Stimulated activated CD8-positive, alpha-beta memory T cell treated with anti-CD3 and anti-CD28 coated beads, Interleukin-15, amount 100 ng/mL, for 1 hour (primary cell): ENCODE measurements at regions not wholly inside any gene's neighbourhood (a gene's known extent, or its start where the extent isn't known, plus 50 kb on each side); places are given as distances from the start of the nearest gene placed in this dataset.

Experiments
- DNase-seq: peaks from one replicate; pipeline ENCODE4 v3.0.0-alpha.2; 2020; ENCODE audit warnings: low read depth

- no peak for DNase-seq
These were observed 784.4 kb downstream of the DACH1 start for GRCh38 chr13:71082631-71083030.

- no peak for DNase-seq
These were observed 787.4 kb downstream of the DACH1 start for GRCh38 chr13:71079638-71080037.

- DNase-seq: no peak
These were observed 799.0 kb downstream of the DACH1 start for GRCh38 chr13:71068041-71068440.

GRCh38 chr13:71067165-71067815 is 799.7 kb downstream of the DACH1 start:
- DNase-seq: no peak

DNA sequence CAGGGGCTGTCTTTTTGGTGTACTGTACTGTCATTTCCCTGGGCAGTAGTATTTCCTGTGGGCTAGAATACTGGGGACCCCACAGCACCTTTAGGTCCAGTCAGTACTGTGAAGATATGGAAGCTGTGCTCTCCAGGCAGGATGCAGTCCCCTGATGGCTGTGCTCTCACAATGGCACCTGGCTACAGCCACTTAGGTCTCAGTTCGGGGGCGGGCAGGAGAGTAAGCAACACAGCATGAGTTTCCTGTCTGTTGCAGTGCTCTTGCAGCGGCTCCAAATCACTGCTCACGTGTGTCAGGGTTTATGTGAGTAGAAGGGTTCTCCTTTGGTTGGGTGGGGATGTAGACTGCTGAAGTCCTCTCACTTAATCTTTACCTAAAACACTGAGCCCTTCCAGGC is 810.4 kb downstream of the DACH1 start:
- DNase-seq: no peak

DNA sequence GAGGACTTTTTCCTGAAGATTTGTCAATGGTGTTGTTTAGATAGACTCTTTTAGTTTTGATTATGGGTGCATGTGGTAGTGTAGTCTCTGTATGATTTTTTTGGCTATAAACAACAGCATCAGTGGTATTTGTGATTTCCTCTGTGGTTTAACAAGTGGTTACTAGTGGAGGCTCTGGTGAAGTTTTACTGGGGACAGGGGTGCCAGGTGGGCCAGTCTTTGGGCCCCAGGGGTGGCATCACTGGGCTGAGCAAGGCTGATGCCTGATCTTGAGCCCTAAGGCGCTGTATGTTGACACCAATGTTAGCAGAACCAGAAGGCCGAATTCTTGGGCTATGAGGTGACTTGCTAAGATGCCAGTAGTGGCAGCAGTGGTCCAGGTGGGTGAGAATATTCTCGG is 811.4 kb downstream of the DACH1 start:
- no peak for DNase-seq

- DNase-seq: no peak
These were observed 812.0 kb downstream of the DACH1 start for GRCh38 chr13:71055047-71055446.

DNA sequence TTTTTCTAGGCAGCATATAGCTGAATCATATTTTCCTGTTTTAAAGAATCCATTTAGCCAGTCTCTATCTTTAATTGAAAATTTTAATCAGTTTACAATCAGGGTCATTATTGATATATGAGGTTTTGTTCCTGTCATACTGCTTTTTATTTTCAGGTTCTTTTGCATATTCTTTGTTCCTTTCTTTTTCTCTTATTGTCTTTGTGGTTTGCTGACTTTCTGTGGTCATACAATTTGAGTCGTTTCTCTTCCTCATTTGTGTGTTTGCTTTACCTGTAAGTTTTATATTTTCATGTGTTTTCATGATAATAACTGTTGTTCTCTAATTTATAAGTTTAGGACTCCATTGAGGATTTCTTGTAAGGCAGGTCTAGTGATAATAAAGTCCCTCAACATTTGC is 812.6 kb downstream of the DACH1 start:
- no peak for DNase-seq

- no peak for DNase-seq
These were observed 815.4 kb downstream of the DACH1 start for GRCh38 chr13:71051573-71051972.

DNA sequence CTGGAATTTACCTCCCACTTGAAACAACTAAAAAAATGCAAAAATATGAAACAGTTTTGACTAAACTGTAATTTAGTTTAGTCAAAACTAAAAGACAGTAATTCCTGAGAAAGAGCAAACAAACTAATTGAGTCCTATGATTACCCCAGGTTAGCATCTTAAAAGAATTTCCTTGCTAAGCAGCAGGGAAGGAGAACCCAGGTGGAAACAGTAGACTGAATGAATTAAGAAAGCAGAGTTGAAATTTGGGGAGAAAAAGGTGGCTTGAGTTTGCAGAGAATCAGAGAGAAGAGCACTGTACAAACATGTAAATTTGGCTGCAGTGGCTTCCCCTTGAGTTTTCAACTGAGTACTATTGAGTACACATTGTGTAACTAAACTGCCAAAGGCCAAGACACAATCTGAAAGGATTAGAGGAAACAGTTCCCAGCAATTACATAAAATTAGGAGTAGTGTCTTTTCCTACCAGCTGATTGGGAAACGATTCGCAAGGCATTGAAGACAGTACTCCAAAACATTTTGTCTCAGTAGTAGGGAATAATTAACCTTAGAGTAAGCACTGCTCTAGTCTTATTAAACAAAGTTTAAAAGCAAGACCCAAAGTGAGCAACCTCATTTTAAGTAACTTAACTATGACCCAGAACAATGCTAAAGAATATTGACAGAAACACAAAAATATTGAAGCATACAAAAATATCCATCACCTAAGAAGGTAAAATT is 820.5 kb downstream of the DACH1 start:
- DNase-seq: no peak

DNA sequence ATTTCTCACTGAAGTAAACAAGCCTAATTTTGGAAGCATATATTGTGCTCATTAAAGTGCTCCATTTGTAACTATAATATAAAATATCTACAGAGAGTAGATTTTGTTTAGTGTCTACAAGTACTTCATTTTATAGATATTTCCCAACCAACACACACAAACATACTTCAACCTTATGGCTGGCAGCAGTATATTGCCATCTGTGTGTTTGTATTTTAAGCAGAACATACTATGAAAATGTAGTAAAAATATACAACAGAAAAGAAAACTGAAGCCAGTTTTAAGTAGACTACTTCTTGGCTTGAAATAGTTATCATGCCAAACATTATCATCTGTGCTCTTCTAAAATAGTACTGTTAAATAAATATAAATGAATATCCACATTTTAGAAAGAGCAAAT is 821.9 kb downstream of the DACH1 start:
- DNase-seq: no peak

- DNase-seq: no peak
These were observed 827.6 kb downstream of the DACH1 start for GRCh38 chr13:71039440-71039839.

GRCh38 chr13:71034018-71034417 is 833.0 kb downstream of the DACH1 start:
- no peak for DNase-seq

- DNase-seq: no peak
These were observed 834.0 kb downstream of the DACH1 start for GRCh38 chr13:71033026-71033425.

DNA sequence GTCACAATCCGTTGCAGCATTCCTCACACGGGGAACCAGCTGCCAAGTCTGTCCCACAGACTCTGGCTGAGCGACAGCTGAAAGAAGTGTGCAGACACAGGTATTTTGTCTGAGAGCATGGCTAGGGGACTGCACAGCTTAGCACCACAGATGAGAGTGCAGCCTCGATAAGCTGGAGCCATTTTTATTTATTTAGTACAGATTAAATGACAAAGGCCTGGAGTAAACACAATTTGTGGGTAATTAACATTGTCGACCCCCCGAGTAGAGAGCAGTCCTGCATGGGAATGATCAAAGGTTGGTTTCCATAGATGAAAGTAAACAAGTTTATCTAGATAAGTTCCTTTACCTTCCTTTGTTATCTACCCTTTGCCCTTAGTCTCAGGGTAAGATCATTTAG is 836.2 kb downstream of the DACH1 start:
- no peak for DNase-seq

DNA sequence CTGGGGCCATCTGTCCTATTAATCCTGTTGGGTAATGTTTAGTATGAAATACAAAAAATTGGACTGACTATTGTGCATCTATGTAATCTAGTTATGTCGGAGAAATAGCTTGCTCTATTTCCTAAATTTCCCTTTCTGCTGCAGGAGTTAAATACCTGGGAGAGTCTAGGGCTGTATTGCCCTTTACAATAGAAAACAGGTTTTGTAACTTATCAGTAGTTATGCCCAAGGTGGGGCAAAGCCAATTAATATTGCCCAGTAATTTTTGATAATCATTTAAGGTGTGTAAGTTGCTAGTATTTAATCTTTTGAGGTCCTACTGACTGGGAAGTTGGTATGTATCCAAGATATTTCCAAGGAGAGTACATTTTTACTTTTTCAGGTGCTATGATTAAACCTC is 838.1 kb downstream of the DACH1 start:
- DNase-seq: no peak

DNA sequence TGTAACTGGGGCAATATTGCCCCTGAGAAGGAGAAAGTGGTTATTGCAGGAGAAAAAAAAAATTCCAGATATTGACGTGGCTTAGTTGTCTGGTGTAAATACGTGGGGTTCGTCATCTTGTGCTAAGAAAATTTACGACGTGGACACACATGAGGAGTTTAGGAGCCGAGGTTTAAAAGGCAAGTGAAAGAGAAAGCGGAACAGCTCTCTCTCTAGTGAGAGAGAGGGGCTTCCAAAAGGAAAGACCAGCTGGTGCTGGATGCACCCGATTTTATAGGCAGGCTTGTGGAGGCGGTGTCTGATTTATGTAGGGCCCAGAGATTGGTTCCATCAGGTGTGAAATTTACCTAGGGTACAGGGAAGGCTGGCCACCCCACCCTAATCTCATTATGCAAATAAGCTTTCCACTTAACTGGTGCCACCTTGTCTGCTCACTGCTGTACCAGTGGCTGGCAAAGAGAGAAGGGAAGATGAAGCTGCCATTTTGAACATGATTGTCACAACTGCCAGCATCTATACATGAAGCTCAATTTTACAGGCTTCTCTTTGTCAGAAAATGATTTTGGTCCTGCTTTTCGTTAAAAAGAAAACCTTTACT is 845.1 kb downstream of the DACH1 start:
- no peak for DNase-seq

- DNase-seq: no peak
These were observed 848.0 kb downstream of the DACH1 start for GRCh38 chr13:71018995-71019394.

- no peak for DNase-seq
These were observed 848.5 kb downstream of the DACH1 start for GRCh38 chr13:71018544-71018943.

- no peak for DNase-seq
These were observed 849.4 kb downstream of the DACH1 start for GRCh38 chr13:71017607-71018006.

DNA sequence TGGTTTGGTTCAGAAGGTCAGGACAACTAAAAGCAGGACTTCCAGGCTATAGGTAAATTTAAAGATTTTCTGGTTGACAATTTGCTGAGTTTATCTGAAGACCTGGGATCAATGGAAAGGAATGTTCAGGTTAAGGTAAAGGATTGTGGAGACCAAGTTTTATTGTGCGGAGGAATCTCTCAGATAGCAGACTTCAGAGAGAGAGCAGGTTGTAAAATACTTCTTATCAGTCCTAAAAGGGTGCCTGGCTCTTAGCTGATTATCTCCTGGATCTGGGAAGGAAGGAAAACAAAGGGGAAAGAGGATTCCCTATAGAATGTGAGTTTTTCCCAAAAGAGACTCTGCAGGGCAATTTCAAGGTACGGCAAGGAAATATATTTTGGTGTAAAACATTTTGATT is 851.5 kb downstream of the DACH1 start:
- DNase-seq: no peak

DNA sequence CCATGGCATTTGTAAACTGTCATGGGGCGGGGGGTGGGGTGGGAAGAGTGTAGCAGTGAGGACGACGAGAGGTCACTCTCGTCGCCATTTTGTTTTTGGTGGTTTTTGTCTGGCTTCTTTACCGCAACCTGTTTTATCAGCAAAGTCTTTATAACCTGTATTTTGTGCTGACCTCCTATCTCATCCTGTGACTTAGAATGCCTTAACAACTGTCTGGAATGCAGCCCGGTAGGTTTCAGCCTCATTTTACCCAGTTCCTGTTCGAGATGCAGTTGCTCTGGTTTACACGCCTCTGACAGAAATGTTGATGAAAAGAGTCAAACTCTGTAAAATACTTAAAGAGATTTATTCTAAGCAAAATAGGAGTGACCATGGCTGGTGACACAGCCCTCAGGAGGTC is 852.0 kb downstream of the DACH1 start:
- no peak for DNase-seq

- no peak for DNase-seq
These were observed 861.1 kb downstream of the DACH1 start for GRCh38 chr13:71005919-71006318.

- DNase-seq: no peak
These were observed 871.7 kb downstream of the DACH1 start for GRCh38 chr13:70995338-70995737.
